ENCODE measurements at regions not wholly inside any gene's neighbourhood (a gene's known extent, or its start where the extent isn't known, plus 50 kb on each side); places are given as distances from the start of the nearest gene placed in this dataset.

GRCh38 chrY:15440696-15441408, 916.5 kb downstream of the NLGN4Y start:
- Histone ChIP-seq H3K27ac (no peak overlapping the region), H3K4me1 (no peaks in the 10 kb centered on the region), H3K4me3 (no peak overlapping the region), H3K27me3 (no peaks in the 10 kb centered on the region), H3K36me3 (no peaks in the 10 kb centered on the region), H3K9me3 (no peaks in the 10 kb centered on the region)
- WGBS, 2 donors = 62% methylated on average over 8 of the region's 8 CpGs; no CpG with 5 or more reads in 1 of the 2 donors
- TF ChIP-seq POLR2A (IDR thresholded peaks at IDR 0.05) = no peak
- ATAC-seq (ENCODE audit: low FRiP score in 2 of 2) = no peak
- no peak for DNase-seq

GRCh38 chrY:15441878-15442277, 917.5 kb downstream of the NLGN4Y start:
- ATAC-seq (ENCODE audit: low FRiP score in 2 of 2) (no peak), DNase-seq (no peak)
- Histone ChIP-seq H3K36me3 (no peaks in the 10 kb centered on the region), H3K27ac (no peak overlapping the region), H3K4me1 (no peaks in the 10 kb centered on the region), H3K9me3 (no peaks in the 10 kb centered on the region), H3K4me3 (no peak overlapping the region), H3K27me3 (no peaks in the 10 kb centered on the region)
- TF ChIP-seq POLR2A (IDR thresholded peaks at IDR 0.05) = no peak
- no peak for TF ChIP-seq EP300 (IDR thresholded peaks at IDR 0.05)
- TF ChIP-seq, protein P1, sequence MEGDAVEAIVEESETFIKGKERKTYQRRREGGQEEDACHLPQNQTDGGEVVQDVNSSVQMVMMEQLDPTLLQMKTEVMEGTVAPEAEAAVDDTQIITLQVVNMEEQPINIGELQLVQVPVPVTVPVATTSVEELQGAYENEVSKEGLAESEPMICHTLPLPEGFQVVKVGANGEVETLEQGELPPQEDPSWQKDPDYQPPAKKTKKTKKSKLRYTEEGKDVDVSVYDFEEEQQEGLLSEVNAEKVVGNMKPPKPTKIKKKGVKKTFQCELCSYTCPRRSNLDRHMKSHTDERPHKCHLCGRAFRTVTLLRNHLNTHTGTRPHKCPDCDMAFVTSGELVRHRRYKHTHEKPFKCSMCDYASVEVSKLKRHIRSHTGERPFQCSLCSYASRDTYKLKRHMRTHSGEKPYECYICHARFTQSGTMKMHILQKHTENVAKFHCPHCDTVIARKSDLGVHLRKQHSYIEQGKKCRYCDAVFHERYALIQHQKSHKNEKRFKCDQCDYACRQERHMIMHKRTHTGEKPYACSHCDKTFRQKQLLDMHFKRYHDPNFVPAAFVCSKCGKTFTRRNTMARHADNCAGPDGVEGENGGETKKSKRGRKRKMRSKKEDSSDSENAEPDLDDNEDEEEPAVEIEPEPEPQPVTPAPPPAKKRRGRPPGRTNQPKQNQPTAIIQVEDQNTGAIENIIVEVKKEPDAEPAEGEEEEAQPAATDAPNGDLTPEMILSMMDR (IDR thresholded peaks at IDR 0.05) = no peak
- WGBS, 2 donors = 91% methylated on average over 1 of the region's 1 CpG; no CpG with 5 or more reads in 1 of the 2 donors

GRCh38 chrY:15445871-15446270, 921.5 kb downstream of the NLGN4Y start:
- no CpG with 5 or more reads among the region's 1 CpG for WGBS, 2 donors

DNA sequence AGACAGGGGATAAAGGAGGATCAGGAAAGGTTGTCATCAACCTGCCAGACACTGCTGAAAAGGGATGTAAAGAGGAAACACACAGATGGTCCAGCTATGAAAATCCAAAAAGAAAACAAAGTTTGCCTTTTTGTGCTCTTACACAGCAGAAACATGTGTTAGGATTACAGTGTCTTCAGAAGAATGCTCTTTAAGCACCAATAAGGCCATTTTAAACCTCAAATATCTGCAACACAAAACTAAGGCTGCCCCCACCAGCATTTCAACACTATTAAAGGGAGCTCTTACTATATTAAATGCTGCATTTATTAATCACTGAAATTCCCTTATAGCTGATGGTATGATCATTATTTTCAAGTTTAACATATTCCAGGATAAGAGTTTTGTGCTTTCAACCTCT, 922.5 kb downstream of the NLGN4Y start:
- Histone ChIP-seq H3K9me3 (no peaks in the 10 kb centered on the region), H3K27me3 (no peaks in the 10 kb centered on the region), H3K4me3 (no peak overlapping the region), H3K27ac (no peak overlapping the region), H3K4me1 (no peaks in the 10 kb centered on the region), H3K36me3 (no peaks in the 10 kb centered on the region)
- no peak for DNase-seq
- no peak for ATAC-seq (ENCODE audit: low FRiP score in 2 of 2)
- TF ChIP-seq POLR2A (IDR thresholded peaks at IDR 0.05) (no peak), POLR2AphosphoS5 (IDR thresholded peaks at IDR 0.05) (no peak), EP300 (IDR thresholded peaks at IDR 0.05) (no peak)
- TF ChIP-seq, protein P1 (IDR thresholded peaks at IDR 0.05) = no peak

More at GRCh38 chrY:15445871-15446270, 921.5 kb downstream of the NLGN4Y start:
- Histone ChIP-seq H3K9me3 (no peaks in the 10 kb centered on the region), H3K27me3 (no peaks in the 10 kb centered on the region), H3K36me3 (no peaks in the 10 kb centered on the region), H3K4me1 (no peaks in the 10 kb centered on the region), H3K4me3 (no peak overlapping the region), H3K27ac (no peak overlapping the region)
- ATAC-seq (ENCODE audit: low FRiP score in 2 of 2) (no peak), DNase-seq (no peak)
- no peak for TF ChIP-seq EP300 (IDR thresholded peaks at IDR 0.05)
- TF ChIP-seq POLR2A (IDR thresholded peaks at IDR 0.05) = no peak
- TF ChIP-seq, protein P1 (IDR thresholded peaks at IDR 0.05) = no peak

- WGBS, 2 donors = 100% methylated on average over 4 of the region's 4 CpGs; no CpG with 5 or more reads in 1 of the 2 donors
- no peaks in the 10 kb centered on the region for H3K27me3 ChIP-seq
- H3K9me3 ChIP-seq = no peaks in the 10 kb centered on the region
- DNase-seq (no peak), ATAC-seq (ENCODE audit: low FRiP score in 2 of 2) (no peak)
- TF ChIP-seq, protein P1 (IDR thresholded peaks at IDR 0.05) = no peak
- TF ChIP-seq POLR2AphosphoS5 (IDR thresholded peaks at IDR 0.05) (no peak), POLR2A (IDR thresholded peaks at IDR 0.05) (no peak), EP300 (IDR thresholded peaks at IDR 0.05) (no peak)
- H3K4me1 ChIP-seq = no peaks in the 10 kb centered on the region
- no peak overlapping the region for H3K4me3 ChIP-seq
- no peaks in the 10 kb centered on the region for H3K36me3 ChIP-seq
- no peak overlapping the region for H3K27ac ChIP-seq
These were observed 923.6 kb downstream of the NLGN4Y start for GRCh38 chrY:15447959-15448358.

Measured in upper lobe of left lung (tissue), 6 donors.